Prostate gland (tissue), 2 donors: ENCODE measurements at regions not wholly inside any gene's neighbourhood (a gene's known extent, or its start where the extent isn't known, plus 50 kb on each side); places are given as distances from the start of the nearest gene placed in this dataset.

Source experiments
- CTCF ChIP-seq, 4 experiments: fragments of 200-600 bp in 2 of 4; fragments of 450-650 bp in 2 of 4; sonication (generic) in 2 of 4; IDR thresholded peaks; 1 replicate in 3 of 4; 2 replicates in 1 of 4; pipeline ENCODE4 v1.5.1; 2016 to 2019; ENCODE audit warnings: antibody characterized with exemption in 4 of 4, mild to moderate bottlenecking in 2 of 4, moderate library complexity in 2 of 4
- POLR2A ChIP-seq: fragments of 450-650 bp; IDR thresholded peaks from one replicate; pipeline ENCODE4 v1.6.1; 2016; ENCODE audit warnings: antibody characterized with exemption, mild to moderate bottlenecking
- POLR2AphosphoS5 ChIP-seq: sonication (generic); formaldehyde crosslinking; IDR thresholded peaks from one replicate; pipeline ENCODE4 v1.6.1; 2017; ENCODE audit warnings: antibody characterized with exemption

- TF ChIP-seq CTCF (IDR thresholded peaks at IDR 0.05), result no peak
- no peak for TF ChIP-seq POLR2AphosphoS5
- no peak for TF ChIP-seq POLR2A
Observed at GRCh38 chr6:90417385-90417784, 120.7 kb upstream of the BACH2 start.
